DOHH2 (cell line): ENCODE measurements at regions not wholly inside any gene's neighbourhood (a gene's known extent, or its start where the extent isn't known, plus 50 kb on each side); places are given as distances from the start of the nearest gene placed in this dataset.

Experiments
- H3F3A ChIP-seq: fragments of 200-600 bp; sonication (generic), shearing (Covaris generic); 2 replicates; pipeline ENCODE4 v1.6.0; 2016; ENCODE audit warnings: antibody characterized with exemption, mild to moderate bottlenecking; ENCODE audit not compliant: control insufficient read depth, insufficient read depth
- H3K27ac ChIP-seq: fragments of 200-600 bp; sonication (generic); 2 replicates; pipeline ENCODE4 v1.5.1; 2014; ENCODE audit warnings: low read depth, mild to moderate bottlenecking, low read length, moderate library complexity
- H3K27me3 ChIP-seq: fragments of 200-600 bp; sonication (generic); 2 replicates; pipeline ENCODE4 v1.6.1; 2014; ENCODE audit warnings: mild to moderate bottlenecking, low read length, mixed read lengths; ENCODE audit not compliant: control insufficient read depth
- H3K36me3 ChIP-seq: fragments of 200-600 bp; sonication (generic); 2 replicates; pipeline ENCODE4 v1.6.1; 2014; ENCODE audit warnings: mild to moderate bottlenecking, low read length, moderate library complexity, mixed read lengths; ENCODE audit not compliant: control insufficient read depth
- H3K4me1 ChIP-seq: fragments of 200-600 bp; sonication (generic); 2 replicates; pipeline ENCODE4 v1.6.1; 2014; ENCODE audit warnings: mild to moderate bottlenecking, low read length, mixed read lengths; ENCODE audit not compliant: control insufficient read depth
- H3K4me2 ChIP-seq: fragments of 200-600 bp; sonication (generic); 2 replicates; pipeline ENCODE4 v1.6.0; 2014; ENCODE audit warnings: mild to moderate bottlenecking, low read length, moderate library complexity
- H3K4me3 ChIP-seq: fragments of 200-600 bp; sonication (generic); 2 replicates; pipeline ENCODE4 v1.5.1; 2014; ENCODE audit warnings: mild to moderate bottlenecking, low read length, mixed read lengths
- H3K79me2 ChIP-seq: fragments of 200-600 bp; sonication (generic); 2 replicates; pipeline ENCODE4 v1.6.1; 2014; ENCODE audit warnings: mild to moderate bottlenecking, low read length, mixed read lengths; ENCODE audit not compliant: control insufficient read depth
- H3K9me2 ChIP-seq: fragments of 200-600 bp; sonication (generic); replicated peaks from 2 replicates; pipeline ENCODE4 v1.6.1; 2014; ENCODE audit warnings: mild to moderate bottlenecking, low read length, mixed read lengths; ENCODE audit not compliant: control insufficient read depth
- H3K9me3 ChIP-seq: fragments of 200-600 bp; sonication (generic); 2 replicates; pipeline ENCODE4 v1.6.1; 2014; ENCODE audit warnings: antibody characterized with exemption, low read length, mixed read lengths; ENCODE audit not compliant: control insufficient read depth, insufficient read depth
- H4K20me1 ChIP-seq: fragments of 200-600 bp; sonication (generic); 2 replicates; pipeline ENCODE4 v1.6.0; 2014; ENCODE audit warnings: low read depth, mild to moderate bottlenecking, antibody characterized with exemption, low read length, moderate library complexity; ENCODE audit not compliant: control insufficient read depth, insufficient read depth
- CTCF ChIP-seq: fragments of 200-600 bp; sonication (generic); IDR thresholded peaks from one replicate; pipeline ENCODE4 v1.5.1; 2014; ENCODE audit warnings: antibody characterized with exemption, mild to moderate bottlenecking, low read depth, low read length; ENCODE audit not compliant: poor library complexity, severe bottlenecking
- EZH2phosphoT487 ChIP-seq: fragments of 200-600 bp; sonication (generic); IDR thresholded peaks from 2 replicates; pipeline ENCODE4 v1.6.1; 2017; ENCODE audit warnings: borderline replicate concordance, mild to moderate bottlenecking, antibody characterized with exemption, low read length, moderate library complexity, mixed read lengths

- Histone ChIP-seq H3K4me1 (0 out of 2 replicates have a peak, but pooled peaks cover 3% of the 10 kb centered on the region), H3K9me3 (no peaks in the 10 kb centered on the region), H4K20me1 (no peaks in the 10 kb centered on the region), H3K27ac (no peak overlapping the region), H3K36me3 (no peaks in the 10 kb centered on the region), H3K9me2 (no peaks in the 10 kb centered on the region), H3K79me2 (no peaks in the 10 kb centered on the region), H3K27me3 (no peaks in the 10 kb centered on the region; the same call in 1 of the 2 replicates), H3K4me3 (no peak overlapping the region), H3K4me2 (no peak overlapping the region), H3F3A (no peaks in the 10 kb centered on the region)
- no peak for TF ChIP-seq CTCF
- TF ChIP-seq EZH2phosphoT487 = no peak
These were observed 71.5 kb upstream of the ARID2 start for GRCh38 chr12:45658020-45658419.

DNA sequence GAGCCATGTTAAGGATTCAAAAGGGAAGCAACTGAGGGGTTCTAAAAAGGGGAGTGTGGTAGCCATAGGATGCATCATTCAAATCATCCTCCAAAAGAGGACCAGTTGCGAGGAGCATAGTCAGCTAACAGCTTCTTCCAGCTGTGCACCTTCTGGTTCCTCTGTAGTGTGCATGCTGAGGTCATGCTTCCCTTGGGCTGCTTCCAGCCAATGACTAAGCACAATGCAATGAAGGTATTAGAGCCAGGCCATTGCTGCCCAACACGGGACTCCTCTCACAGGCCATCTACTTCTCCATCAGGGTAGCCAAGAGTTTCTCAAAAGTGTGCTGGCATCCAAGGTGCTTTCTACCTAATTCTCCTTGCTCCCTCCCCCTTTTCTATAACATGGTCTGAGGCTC, 69.2 kb upstream of the ARID2 start:
- no peaks in the 10 kb centered on the region for H3K36me3 ChIP-seq

GRCh38 chr12:45663455-45663854, 66.1 kb upstream of the ARID2 start:
- no peaks in the 10 kb centered on the region for H3K79me2 ChIP-seq
- H3K4me1 ChIP-seq = no peaks in the 10 kb centered on the region
- H3K27me3 ChIP-seq = peaks cover 12% of the 10 kb centered on the region
- no peak overlapping the region for H3K4me2 ChIP-seq
- no peak overlapping the region for H3K27ac ChIP-seq
- no peak overlapping the region for H3K4me3 ChIP-seq
- TF ChIP-seq EZH2phosphoT487 = no peak
- no peak for TF ChIP-seq CTCF
- no peaks in the 10 kb centered on the region for H3K36me3 ChIP-seq
- no peaks in the 10 kb centered on the region for H3K9me3 ChIP-seq
- H3K9me2 ChIP-seq = no peaks in the 10 kb centered on the region
- H4K20me1 ChIP-seq = no peaks in the 10 kb centered on the region
- H3F3A ChIP-seq = no peaks in the 10 kb centered on the region

More for the DNA sequence above, 69.2 kb upstream of the ARID2 start:
- no peaks in the 10 kb centered on the region for H3K79me2 ChIP-seq
- H4K20me1 ChIP-seq = no peaks in the 10 kb centered on the region
- H3K27me3 ChIP-seq = peaks cover 10% of the 10 kb centered on the region
- no peaks in the 10 kb centered on the region for H3K9me2 ChIP-seq
- H3K4me3 ChIP-seq = no peak overlapping the region
- no peak overlapping the region for H3K27ac ChIP-seq
- TF ChIP-seq CTCF (no peak), EZH2phosphoT487 (no peak)
- no peaks in the 10 kb centered on the region for H3F3A ChIP-seq
- no peak overlapping the region for H3K4me2 ChIP-seq
- no peaks in the 10 kb centered on the region for H3K9me3 ChIP-seq
- H3K4me1 ChIP-seq = 0 out of 2 replicates have a peak, but pooled peaks cover 3% of the 10 kb centered on the region
